ENCODE measurements at regions not wholly inside any gene's neighbourhood (a gene's known extent, or its start where the extent isn't known, plus 50 kb on each side); places are given as distances from the start of the nearest gene placed in this dataset.

- no peak overlapping the region for H2AK5ac ChIP-seq (ENCODE audit: insufficient read length, low read length)
- no peaks in the 10 kb centered on the region; the same call in 1 of the 2 replicates for H3K27me3 Mint-ChIP-seq (ENCODE audit: low read depth)
- no peak overlapping the region for H3K27ac ChIP-seq (ENCODE audit: insufficient read length, low read depth, low read length)
- no peak overlapping the region for H3K18ac ChIP-seq (ENCODE audit: insufficient read length, low read depth, low read length)
- no peaks in the 10 kb centered on the region for H3K4me1 ChIP-seq (ENCODE audit: insufficient read depth, low read length)
- no peak for TF ChIP-seq CTCF (conservative IDR thresholded peaks at IDR 0.05)
- H3K4me3 Mint-ChIP-seq: no peak overlapping the region
- no peak overlapping the region for H3T11ph ChIP-seq (ENCODE audit: low read length)
- DNase-seq: no peak
- H3K36me3 Mint-ChIP-seq (ENCODE audit: insufficient read depth in 1 of 3, low read depth in 3 of 3): no peaks in the 10 kb centered on the region
- H2AFZ ChIP-seq (ENCODE audit: low read length): no peak overlapping the region
- no peaks in the 10 kb centered on the region for H3K23me2 ChIP-seq (ENCODE audit: insufficient read length, low read depth, low read length, poor library complexity, severe bottlenecking)
- no peaks in the 10 kb centered on the region for H3K79me2 ChIP-seq (ENCODE audit: insufficient read depth, low read length)
- H3K9ac ChIP-seq (ENCODE audit: extremely low read depth, insufficient read length, low read length): no peak overlapping the region
- no peak overlapping the region for H3K14ac ChIP-seq (ENCODE audit: insufficient read depth, low read length)
- H3K27me3 ChIP-seq (ENCODE audit: insufficient read depth, low read length): no peaks in the 10 kb centered on the region
- H3K4me2 ChIP-seq (ENCODE audit: insufficient read depth, insufficient read length, low read length): no peak overlapping the region
- H3K23ac ChIP-seq (ENCODE audit: insufficient read length, low read depth, low read length): no peak overlapping the region
- no peak overlapping the region for H3K27ac Mint-ChIP-seq
- H2BK12ac ChIP-seq (ENCODE audit: insufficient read length, low read depth, low read length): no peak overlapping the region
- no CpG with 5 or more reads among the region's 1 CpG for WGBS (ENCODE audit: extremely low coverage, insufficient read length, low lambda C conversion rate)
- H3K4me1 Mint-ChIP-seq: peaks cover 0 to 3% of the 10 kb centered on the region in 2 experiments; a peak in 1 of 4 replicates
- H3K9me3 ChIP-seq (ENCODE audit: control insufficient read depth, low read depth, low read length): no peaks in the 10 kb centered on the region
- no peak overlapping the region for H2BK120ac ChIP-seq (ENCODE audit: low read depth, low read length, poor library complexity, severe bottlenecking)
- no peak overlapping the region for H4K5ac ChIP-seq (ENCODE audit: insufficient read length, low read depth, low read length)
- no peak overlapping the region for H2BK5ac ChIP-seq (ENCODE audit: insufficient read length, low read length)
- H4K20me1 ChIP-seq (ENCODE audit: control insufficient read depth, insufficient read depth, insufficient read length): no peaks in the 10 kb centered on the region
- no peak overlapping the region for H3K4ac ChIP-seq (ENCODE audit: low read depth, low read length)
- H4K8ac ChIP-seq (replicated peaks; ENCODE audit: insufficient read length, low read depth, low read length): no peak overlapping the region
- no peak overlapping the region for H2BK15ac ChIP-seq (ENCODE audit: low read depth, low read length)
- H4K91ac ChIP-seq (ENCODE audit: insufficient read length, low read depth, low read length): no peak overlapping the region
- H3K79me1 ChIP-seq (ENCODE audit: insufficient read depth, low read depth, low read length, poor library complexity, severe bottlenecking): no peaks in the 10 kb centered on the region
- no peak overlapping the region for H3K56ac ChIP-seq (ENCODE audit: insufficient read length, low read depth, low read length)
- no peaks in the 10 kb centered on the region for H3K9me3 Mint-ChIP-seq
- H2BK20ac ChIP-seq (ENCODE audit: low read depth, low read length, poor library complexity, severe bottlenecking): no peak overlapping the region
Observed at GRCh38 chr7:97630116-97630515, 101.8 kb upstream of the TAC1 start.
